ENCODE measurements at regions not wholly inside any gene's neighbourhood (a gene's known extent, or its start where the extent isn't known, plus 50 kb on each side); places are given as distances from the start of the nearest gene placed in this dataset.

DNA sequence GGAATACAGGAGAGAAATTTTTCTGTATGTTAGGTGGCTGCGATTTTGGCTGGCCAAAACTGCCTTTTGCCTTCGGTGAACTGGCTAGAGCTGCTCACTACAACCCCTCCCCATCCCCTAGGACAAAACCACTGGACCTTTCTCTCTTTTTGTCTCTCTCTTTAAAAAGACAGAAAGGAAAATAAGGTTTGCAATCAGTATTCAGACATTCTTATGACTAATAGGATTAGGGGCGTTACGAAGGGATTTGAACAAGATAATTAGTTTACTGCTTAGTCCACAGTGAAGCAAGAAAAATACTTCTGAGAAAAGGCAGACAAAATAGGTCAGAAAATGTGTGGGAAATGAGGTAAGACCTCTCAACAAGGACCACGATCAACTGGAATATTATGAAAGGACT, 180.4 kb downstream of the SLIT2 start:
- H3K27ac Mint-ChIP-seq = no peak overlapping the region
- no peak for ATAC-seq (replicated peaks)
- no peaks in the 10 kb centered on the region for H3K36me3 Mint-ChIP-seq (ENCODE audit: low read depth)
- H3K9me3 Mint-ChIP-seq = no peaks in the 10 kb centered on the region
- H3K27me3 Mint-ChIP-seq = peaks cover 5% of the 10 kb centered on the region
- H3K4me3 Mint-ChIP-seq = no peak overlapping the region
- H3K4me1 Mint-ChIP-seq = no peaks in the 10 kb centered on the region

DNA sequence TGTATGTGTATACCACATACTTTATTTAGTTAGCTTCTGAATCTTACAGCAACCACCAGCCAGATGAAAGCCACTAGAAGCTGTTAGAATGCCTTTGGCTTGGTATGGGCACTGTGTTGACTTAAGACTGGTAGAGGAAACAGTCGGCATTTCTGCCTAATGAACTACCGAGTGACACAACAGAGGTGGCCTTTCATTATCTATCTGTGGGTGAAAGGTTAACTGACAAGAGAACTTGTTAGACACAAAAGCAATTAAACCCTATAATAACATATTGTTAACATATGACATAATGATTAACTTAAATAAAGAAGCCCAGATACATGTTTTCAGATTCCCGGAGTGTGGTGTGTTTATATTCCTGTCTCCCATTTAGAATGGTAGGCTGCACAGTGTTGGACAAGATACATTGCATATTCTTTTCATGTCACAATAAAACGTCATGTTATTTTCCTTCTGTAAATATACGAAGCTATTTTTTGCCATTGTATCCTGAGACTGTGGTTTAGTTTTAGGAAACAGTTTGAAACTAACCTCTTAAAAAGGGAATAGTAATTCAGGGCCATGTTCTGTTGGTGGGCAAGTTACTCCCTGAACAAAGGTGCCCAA, 181.5 kb downstream of the SLIT2 start:
- no peak overlapping the region for H3K27ac Mint-ChIP-seq
- H3K4me1 Mint-ChIP-seq = no peaks in the 10 kb centered on the region
- H3K36me3 Mint-ChIP-seq (ENCODE audit: low read depth) = no peaks in the 10 kb centered on the region
- no peaks in the 10 kb centered on the region for H3K9me3 Mint-ChIP-seq
- H3K4me3 Mint-ChIP-seq = no peak overlapping the region
- no peak for ATAC-seq (replicated peaks)
- peaks cover 3% of the 10 kb centered on the region for H3K27me3 Mint-ChIP-seq

DNA sequence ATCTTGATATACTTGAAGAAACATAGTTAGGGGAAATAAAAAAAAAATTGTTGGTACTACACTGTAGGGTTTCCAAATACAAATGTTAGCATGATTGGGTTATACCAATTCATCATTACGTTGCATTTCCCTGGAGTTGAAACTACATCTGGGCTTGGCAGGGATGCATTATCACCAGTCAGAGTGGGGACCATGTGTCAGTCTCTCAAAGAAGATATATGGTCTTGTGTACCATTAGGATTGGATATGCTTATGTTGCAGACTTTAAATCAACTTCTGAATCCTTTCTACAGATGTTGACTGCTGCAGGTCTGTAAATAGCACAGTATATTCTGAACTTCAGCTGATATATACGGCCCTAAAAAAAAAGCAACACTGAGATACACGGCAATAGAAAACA, 188.5 kb downstream of the SLIT2 start:
- Mint-ChIP-seq H3K27me3 (peaks cover 3% of the 10 kb centered on the region), H3K9me3 (no peaks in the 10 kb centered on the region), H3K4me3 (no peak overlapping the region), H3K4me1 (no peaks in the 10 kb centered on the region), H3K27ac (no peak overlapping the region), H3K36me3 (ENCODE audit: low read depth) (no peaks in the 10 kb centered on the region)
- no peak for ATAC-seq (replicated peaks)

DNA sequence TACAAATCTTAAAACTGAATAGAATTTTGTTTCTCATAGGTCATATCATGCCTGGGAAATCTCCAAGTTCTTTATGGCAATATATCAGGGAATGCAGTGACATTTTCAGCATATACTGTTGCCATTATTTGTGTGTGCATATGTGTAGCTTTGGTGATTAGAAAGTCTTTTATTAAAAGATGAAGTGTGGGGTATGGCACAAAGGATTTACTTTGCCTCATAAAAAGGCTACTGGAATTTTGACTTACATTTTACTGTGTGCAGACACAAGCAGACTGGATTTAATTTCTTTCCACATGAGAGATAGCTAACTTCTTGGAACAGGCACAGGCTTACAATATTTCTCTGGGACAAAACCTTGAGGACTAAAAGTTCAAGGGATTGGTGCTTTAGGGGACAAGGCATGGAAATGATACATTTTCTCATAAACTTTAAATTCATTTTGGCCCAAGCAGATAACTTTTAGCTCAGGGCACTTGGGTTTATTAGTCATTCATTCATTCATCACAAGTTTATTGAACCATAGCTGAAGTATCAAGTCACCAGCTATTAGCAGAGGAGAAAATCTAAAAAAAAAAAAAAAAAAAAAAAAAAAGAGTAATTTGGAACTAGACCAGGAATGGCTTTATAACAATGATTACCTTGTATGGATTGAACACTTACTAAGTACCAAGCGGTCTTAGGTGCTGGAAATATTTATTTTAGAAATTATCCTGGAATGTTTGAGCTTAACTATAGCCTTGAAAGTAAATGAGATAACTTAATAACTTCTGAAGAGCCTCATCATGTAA, 191.5 kb downstream of the SLIT2 start:
- Mint-ChIP-seq H3K27ac (no peak overlapping the region), H3K36me3 (ENCODE audit: low read depth) (no peaks in the 10 kb centered on the region), H3K4me3 (no peak overlapping the region)

DNA sequence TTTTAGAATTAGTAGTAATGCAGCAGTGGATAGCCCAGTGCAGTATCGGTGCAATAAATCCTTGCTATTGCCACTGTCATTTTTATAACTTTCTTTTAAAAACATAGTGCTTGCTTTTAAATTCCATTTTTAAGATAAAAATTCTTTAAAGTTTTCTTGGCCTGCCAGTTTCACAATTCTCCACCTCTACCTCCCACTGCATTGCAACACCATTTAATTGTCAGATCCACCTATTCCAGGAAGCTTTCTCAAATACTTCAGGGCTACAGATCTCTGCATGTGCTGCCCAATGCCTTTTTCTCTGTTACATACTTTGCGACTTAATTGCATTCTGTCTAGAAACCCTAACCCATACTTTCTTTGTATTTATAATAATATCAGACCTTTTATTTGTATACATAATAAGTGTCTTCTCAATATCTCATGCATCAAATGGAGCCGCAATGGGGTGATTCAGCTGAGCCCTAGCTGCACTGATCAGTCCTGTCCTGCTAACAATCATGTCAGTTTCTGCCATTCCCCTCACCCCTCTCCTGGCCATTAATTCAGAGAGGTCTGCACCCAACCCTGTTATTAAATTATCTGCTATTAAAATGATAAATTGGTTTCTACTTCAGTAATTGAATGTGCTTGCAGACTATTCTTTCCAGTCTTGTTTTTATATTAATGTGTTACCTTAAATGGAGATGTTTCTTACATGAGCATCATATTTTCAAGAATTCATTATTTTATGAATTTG, 193.1 kb downstream of the SLIT2 start:
- ATAC-seq (replicated peaks) = no peak
- no peak overlapping the region for H3K4me3 Mint-ChIP-seq
- H3K27me3 Mint-ChIP-seq = peaks cover 10% of the 10 kb centered on the region
- H3K27ac Mint-ChIP-seq = no peak overlapping the region
- H3K4me1 Mint-ChIP-seq = no peaks in the 10 kb centered on the region
- no peaks in the 10 kb centered on the region for H3K9me3 Mint-ChIP-seq
- no peaks in the 10 kb centered on the region for H3K36me3 Mint-ChIP-seq (ENCODE audit: low read depth)

More for the DNA sequence above, 191.5 kb downstream of the SLIT2 start:
- ATAC-seq (replicated peaks) = no peak
- Mint-ChIP-seq H3K9me3 (no peaks in the 10 kb centered on the region), H3K4me1 (no peaks in the 10 kb centered on the region), H3K27me3 (peaks cover 10% of the 10 kb centered on the region)

DNA sequence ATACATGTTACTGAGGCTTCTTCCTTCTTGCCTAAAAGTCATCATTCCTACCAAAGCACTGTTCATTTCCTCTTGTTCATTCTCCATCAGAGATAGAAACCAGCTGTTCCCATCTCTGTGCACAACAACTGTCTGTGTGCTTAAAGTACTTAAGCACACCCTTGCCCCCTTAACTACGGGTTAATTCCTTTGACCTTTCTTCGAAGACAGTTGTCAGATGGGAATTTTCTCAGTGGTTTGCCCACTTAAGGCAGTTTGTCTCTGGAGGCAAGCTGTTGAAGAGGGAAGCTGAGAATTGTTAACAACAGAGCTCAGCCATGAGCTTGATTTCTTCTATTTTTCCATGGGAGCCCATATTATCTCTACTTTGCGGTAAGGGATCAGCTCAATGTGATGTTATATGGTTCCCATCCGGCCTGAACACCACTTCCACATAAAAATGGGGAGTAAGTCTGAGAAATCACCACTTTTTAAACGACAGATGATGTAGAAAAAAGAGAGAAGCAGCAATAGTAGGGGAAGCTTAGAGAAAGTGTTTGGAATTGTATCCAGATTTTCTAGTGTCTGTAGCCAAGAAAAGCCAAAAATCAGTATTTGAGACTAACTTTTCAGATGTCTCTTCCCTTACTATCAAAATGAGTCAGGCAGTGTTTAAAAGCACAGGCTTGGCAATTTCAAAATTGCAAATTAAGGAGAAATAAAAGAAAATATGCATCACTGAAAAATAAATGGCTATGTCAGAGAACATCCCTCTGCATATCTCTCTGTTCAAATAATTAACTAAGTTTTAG, 194.4 kb downstream of the SLIT2 start:
- no peak for ATAC-seq (replicated peaks)
- Mint-ChIP-seq H3K27ac (no peak overlapping the region), H3K27me3 (peaks cover 10% of the 10 kb centered on the region), H3K4me3 (no peak overlapping the region), H3K36me3 (ENCODE audit: low read depth) (no peaks in the 10 kb centered on the region), H3K9me3 (no peaks in the 10 kb centered on the region), H3K4me1 (no peaks in the 10 kb centered on the region)

DNA sequence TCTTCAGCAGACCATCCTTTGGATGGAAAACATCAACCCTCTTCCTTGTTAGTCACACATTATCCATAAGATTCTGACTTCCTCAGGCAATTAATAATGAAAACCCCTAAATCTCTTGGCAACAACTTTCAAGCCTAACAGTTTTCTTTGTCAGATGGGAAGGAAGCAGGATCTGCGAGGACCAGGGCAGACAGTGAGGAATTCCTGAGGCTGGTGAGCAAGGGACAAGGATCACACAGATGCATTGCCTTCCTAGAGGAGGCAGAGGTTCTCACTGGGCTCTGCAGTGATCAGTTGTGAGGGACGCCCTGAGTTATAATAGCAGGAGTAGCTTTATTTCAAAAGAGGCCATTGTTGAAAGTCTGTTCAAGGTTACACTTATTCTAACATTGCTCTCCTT, 195.4 kb downstream of the SLIT2 start:
- H3K4me1 Mint-ChIP-seq = no peaks in the 10 kb centered on the region
- no peaks in the 10 kb centered on the region for H3K9me3 Mint-ChIP-seq
- no peak overlapping the region for H3K27ac Mint-ChIP-seq
- H3K4me3 Mint-ChIP-seq = no peak overlapping the region
- no peaks in the 10 kb centered on the region for H3K36me3 Mint-ChIP-seq (ENCODE audit: low read depth)
- ATAC-seq (replicated peaks) = no peak
- peaks cover 7% of the 10 kb centered on the region for H3K27me3 Mint-ChIP-seq

DNA sequence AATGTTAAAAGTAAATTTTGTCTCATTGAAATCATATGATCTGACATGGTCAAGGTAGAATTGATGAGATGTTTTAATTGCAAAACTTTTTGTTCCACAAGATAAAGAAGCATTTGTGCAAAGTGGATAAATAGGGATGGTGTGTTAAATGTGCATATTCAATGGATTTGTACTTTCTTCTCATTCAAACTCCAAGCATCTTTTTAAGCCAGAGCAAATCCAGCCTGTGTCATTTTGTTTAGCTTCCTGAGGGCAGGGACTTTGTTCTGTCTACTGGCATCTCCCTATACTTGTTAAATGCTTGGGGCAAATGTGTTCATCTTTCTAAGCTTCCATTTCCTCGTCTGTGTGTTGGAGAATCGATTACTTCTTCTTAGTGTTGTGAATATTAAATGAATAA, 200.3 kb downstream of the SLIT2 start:
- H3K4me1 Mint-ChIP-seq = no peaks in the 10 kb centered on the region
- no peaks in the 10 kb centered on the region for H3K9me3 Mint-ChIP-seq
- no peaks in the 10 kb centered on the region for H3K36me3 Mint-ChIP-seq (ENCODE audit: low read depth)
- H3K4me3 Mint-ChIP-seq = no peak overlapping the region
- H3K27me3 Mint-ChIP-seq = no peaks in the 10 kb centered on the region
- ATAC-seq (replicated peaks) = no peak
- no peak overlapping the region for H3K27ac Mint-ChIP-seq

DNA sequence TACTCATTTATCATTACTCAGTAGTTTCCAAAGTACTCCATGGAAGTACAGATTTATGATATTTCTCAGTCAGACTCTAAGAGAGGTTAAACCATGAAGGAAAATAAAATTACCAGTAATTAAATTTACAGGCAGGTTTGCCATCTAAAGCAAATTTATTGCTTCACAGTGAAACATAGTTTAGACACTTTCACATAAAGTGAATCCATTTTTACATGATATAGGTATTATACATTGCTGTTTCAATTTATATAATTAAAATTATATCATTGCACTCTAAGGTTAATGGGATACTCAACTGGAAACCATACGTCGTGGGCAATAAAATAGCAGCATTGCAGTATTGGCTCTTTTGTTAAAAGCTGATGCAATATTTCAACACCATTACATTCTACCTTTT, 202.8 kb downstream of the SLIT2 start:
- H3K4me1 Mint-ChIP-seq = no peaks in the 10 kb centered on the region
- no peaks in the 10 kb centered on the region for H3K27me3 Mint-ChIP-seq
- no peaks in the 10 kb centered on the region for H3K9me3 Mint-ChIP-seq
- no peak for ATAC-seq (replicated peaks)
- H3K27ac Mint-ChIP-seq = no peak overlapping the region
- no peak overlapping the region for H3K4me3 Mint-ChIP-seq
- H3K36me3 Mint-ChIP-seq (ENCODE audit: low read depth) = no peaks in the 10 kb centered on the region

DNA sequence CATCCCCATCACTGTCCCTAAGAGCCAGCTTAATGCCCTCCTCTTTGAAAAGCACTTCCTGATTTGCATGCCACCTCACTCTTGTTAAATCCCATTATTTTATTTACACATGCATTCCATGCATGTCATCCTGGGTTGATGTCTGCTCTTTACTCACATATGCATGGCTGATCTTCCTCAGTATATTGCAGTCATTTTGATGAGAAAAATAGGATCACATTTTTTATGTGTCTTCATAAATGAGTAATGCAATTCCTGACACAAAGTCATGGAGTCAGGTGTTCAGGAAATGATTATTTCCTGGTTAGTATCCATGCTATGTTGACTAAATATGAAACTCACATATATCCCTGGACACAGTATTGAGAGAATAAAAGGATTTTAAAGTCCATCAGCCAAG, 204.7 kb downstream of the SLIT2 start:
- no peak overlapping the region for H3K27ac Mint-ChIP-seq
- no peaks in the 10 kb centered on the region for H3K27me3 Mint-ChIP-seq
- no peaks in the 10 kb centered on the region for H3K9me3 Mint-ChIP-seq
- no peaks in the 10 kb centered on the region for H3K4me1 Mint-ChIP-seq
- no peaks in the 10 kb centered on the region for H3K36me3 Mint-ChIP-seq (ENCODE audit: low read depth)
- no peak for ATAC-seq (replicated peaks)
- no peak overlapping the region for H3K4me3 Mint-ChIP-seq

DNA sequence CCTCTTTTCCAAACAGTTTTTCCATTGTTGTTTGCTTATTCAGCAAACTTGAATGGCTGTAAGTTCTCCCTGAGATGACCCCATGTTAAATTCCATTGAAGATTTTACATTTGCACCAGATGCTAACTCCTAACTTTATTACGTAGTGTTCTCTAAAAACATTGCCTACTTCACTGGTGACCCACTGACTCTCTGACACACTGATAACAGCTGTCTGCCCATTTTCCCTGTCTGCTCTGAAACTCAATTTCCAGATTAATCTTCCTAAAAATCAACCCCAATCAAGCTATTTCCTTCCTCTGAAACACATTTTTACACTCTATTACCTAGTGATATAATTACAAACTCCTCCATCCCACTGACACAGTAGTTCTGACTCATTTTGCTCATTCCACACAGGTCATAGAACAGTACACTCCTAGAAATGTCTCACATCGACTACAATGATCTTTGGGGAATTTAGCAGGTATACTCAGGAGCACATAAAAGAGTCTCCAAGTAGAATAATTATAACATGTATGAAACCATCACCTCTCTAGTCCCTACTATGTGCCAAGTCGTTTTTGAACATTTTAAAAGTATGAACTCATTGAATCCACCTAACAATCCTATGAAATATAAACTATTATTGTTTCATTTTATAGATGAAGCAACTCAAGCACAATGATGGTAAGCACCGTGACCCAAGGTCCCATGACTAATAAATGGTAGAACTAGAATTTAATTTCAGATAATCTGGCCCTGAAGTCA, 210.9 kb downstream of the SLIT2 start:
- H3K36me3 Mint-ChIP-seq (ENCODE audit: low read depth) = no peaks in the 10 kb centered on the region
- no peak overlapping the region for H3K27ac Mint-ChIP-seq
- no peak for ATAC-seq (replicated peaks)
- H3K27me3 Mint-ChIP-seq = no peaks in the 10 kb centered on the region
- H3K4me3 Mint-ChIP-seq = no peak overlapping the region
- H3K4me1 Mint-ChIP-seq = no peaks in the 10 kb centered on the region
- no peaks in the 10 kb centered on the region for H3K9me3 Mint-ChIP-seq

DNA sequence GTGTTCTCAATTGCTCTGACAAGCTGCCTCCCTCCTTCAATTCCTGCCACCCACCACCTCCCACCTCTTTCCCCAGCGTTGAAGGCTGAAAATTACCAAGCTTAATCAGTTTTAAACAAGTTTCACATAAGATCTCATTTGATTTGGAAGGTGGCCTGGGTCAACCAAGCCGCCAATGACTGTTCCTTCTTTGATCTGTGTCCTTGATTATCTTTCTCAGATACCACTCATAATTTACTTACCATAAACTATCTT, 211.4 kb downstream of the SLIT2 start:
- Mint-ChIP-seq H3K4me1 (no peaks in the 10 kb centered on the region), H3K4me3 (no peak overlapping the region), H3K27me3 (no peaks in the 10 kb centered on the region), H3K27ac (no peak overlapping the region), H3K36me3 (ENCODE audit: low read depth) (no peaks in the 10 kb centered on the region), H3K9me3 (no peaks in the 10 kb centered on the region)
- ATAC-seq (replicated peaks) = no peak

DNA sequence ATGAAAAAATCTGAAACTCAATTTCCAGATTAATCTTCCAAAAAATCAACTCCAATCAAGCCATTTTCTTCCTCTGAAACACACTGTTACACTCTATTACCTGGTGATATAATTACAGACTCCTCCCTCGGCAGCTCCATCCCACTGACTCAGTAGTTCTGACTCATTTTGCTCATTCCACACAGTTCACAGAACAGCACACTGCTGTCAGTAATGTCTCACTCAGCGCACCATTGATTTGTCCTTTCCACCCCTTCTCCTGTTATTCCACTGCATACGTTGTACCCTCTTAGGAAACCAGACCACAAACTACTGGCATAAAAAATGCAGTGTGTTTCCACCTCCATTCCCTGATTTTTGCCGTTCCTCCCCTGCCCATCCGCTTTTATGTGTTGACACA, 212.7 kb downstream of the SLIT2 start:
- H3K27ac Mint-ChIP-seq = no peak overlapping the region
- H3K27me3 Mint-ChIP-seq = no peaks in the 10 kb centered on the region
- H3K4me3 Mint-ChIP-seq = no peak overlapping the region
- H3K4me1 Mint-ChIP-seq = no peaks in the 10 kb centered on the region
- no peak for ATAC-seq (replicated peaks)
- H3K36me3 Mint-ChIP-seq (ENCODE audit: low read depth) = no peaks in the 10 kb centered on the region
- no peaks in the 10 kb centered on the region for H3K9me3 Mint-ChIP-seq

DNA sequence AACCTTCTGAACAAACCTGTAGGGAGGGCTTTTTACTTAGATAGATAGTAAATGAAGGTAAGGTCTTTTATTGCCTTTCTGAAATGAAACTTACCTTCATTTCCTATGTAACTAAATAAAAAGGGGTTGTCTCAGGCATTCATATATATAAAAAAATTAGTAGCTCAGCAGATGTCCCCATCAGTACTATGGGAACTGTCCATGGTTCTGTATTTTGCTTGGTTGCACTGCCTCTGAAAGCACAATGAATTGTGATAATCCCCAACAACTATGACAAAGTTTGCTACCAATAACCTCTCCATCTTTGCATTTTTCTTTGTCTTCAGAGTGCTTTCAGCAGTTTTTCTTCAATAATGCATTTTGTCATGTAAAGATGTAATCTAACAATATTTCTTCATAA, 222.4 kb downstream of the SLIT2 start:
- H3K36me3 Mint-ChIP-seq (ENCODE audit: low read depth) = no peaks in the 10 kb centered on the region
- H3K4me3 Mint-ChIP-seq = no peak overlapping the region
- no peaks in the 10 kb centered on the region for H3K4me1 Mint-ChIP-seq
- peaks cover 8% of the 10 kb centered on the region for H3K27me3 Mint-ChIP-seq
- no peak for ATAC-seq (replicated peaks)
- H3K27ac Mint-ChIP-seq = no peak overlapping the region
- H3K9me3 Mint-ChIP-seq = no peaks in the 10 kb centered on the region

All from activated T-helper 17 cell treated with anti-CD3 and anti-CD28 coated beads, Interleukin-2, amount 50 U/mL, for 72 hours (primary cell).